Renal cortical epithelial cell (primary cell): ENCODE measurements at regions not wholly inside any gene's neighbourhood (a gene's known extent, or its start where the extent isn't known, plus 50 kb on each side); places are given as distances from the start of the nearest gene placed in this dataset.

Experiments used
- DNase-seq: peaks from one replicate; pipeline ENCODE4 v3.0.0-alpha.2; 2011; ENCODE audit warnings: low read depth

DNA sequence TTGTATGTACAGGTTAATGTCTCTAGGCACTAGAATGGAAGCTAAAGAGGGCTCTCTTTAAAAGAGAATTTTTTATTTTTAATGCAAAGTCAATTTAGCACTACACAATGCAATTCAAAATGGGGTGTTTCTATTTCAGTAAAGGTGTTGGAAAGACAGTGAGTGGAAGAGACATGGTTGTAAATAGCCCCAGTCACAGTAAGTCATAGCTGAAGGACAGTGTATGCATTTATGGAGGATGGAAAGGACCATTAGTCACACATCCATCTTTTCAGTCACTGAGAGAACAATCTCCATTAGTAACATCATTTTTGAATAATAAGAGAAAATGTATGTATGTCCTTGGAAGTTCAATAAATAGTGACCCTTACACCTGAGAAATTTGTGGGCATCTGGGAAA, 148.0 kb downstream of the PDHA2 start:
- no peak for DNase-seq

- no peak for DNase-seq
Measured at GRCh38 chr4:95998311-95998710, 158.4 kb downstream of the PDHA2 start.

DNA sequence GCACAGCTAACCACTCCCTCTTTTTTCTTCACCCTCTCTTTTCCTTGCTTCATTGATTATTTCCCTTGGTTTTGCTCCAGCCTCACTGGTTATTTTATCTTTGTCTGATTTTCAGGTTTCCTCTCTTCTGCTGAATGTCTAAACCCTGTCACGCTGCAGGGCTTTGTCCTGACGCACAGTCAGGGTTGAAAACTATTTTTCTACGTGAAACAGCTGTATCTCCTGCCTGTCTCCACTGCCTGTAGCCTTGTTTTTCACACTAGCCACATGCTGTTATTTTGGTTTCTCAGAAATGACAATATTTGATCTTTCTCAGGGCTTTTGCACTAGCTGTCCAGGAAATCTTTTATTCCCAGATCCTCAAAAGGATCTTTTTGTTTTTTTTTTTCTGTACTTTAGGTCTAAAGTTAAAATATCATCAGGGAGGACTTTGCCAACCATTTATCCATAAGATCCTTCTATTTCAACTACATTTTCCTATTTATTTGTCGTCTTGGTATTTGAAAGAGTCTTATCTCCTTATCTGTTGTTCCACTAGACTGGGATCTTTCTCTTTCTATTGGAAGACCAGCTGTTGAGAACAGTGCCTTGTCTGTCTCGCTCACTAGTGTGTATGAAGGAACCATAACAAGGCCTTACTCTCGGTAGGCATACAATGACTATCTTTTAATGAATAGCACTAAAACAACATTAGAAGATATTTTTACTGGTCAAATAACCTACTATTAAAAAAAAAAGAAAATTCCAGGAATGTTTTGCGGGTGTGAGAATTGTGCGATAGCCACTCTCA, 164.3 kb downstream of the PDHA2 start:
- no peak for DNase-seq

DNA sequence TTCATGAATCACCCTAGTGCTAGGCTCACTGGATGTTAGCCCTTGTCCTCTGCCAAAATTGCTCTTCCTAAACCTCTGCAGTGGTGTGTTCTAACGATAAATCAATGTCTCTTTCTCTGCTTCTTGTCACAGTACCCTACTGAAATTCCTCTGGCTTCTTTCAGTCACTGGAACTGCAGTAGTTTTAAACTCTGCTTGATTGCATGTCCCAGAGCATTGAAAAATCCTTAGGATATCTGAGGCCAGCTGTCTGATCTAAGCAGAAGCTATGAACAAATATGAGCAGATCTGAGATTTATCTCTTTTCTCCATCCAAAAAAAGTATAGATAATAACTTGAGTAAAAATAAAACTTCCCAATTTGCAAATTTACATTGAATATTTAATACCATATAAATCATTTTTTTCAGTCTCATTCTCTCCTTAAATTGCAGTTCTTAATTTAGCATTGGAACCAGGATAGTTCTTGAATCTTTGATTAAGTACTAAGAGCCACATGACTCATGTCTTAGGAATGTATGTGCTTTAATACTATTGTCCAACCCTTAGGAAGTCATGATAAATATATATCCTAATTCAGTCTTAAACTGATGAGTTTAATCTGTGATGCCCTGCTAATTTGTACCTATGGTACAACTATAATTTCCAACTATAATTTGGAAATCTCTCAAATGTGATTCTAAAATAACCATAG, 169.7 kb downstream of the PDHA2 start:
- DNase-seq = peak; percentile 65

DNA sequence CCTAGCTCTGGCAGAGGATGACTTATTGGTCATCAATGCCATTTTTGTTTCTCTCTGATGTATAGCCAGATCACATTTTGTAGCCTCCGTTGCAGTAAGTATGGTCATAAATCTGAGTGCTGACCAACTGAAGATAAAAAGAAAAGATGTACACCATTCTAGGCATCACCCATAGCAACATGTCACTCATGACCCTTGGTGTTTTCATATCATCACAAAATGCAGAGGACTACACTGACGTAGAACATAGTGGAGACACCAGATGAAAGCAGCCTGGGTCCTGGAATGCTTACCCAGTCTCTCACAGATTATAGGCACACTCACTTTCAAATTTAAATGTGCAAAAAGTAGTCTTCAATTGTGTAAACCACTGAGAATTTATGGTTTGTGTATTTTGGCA, 172.8 kb downstream of the PDHA2 start:
- DNase-seq = no peak

DNA sequence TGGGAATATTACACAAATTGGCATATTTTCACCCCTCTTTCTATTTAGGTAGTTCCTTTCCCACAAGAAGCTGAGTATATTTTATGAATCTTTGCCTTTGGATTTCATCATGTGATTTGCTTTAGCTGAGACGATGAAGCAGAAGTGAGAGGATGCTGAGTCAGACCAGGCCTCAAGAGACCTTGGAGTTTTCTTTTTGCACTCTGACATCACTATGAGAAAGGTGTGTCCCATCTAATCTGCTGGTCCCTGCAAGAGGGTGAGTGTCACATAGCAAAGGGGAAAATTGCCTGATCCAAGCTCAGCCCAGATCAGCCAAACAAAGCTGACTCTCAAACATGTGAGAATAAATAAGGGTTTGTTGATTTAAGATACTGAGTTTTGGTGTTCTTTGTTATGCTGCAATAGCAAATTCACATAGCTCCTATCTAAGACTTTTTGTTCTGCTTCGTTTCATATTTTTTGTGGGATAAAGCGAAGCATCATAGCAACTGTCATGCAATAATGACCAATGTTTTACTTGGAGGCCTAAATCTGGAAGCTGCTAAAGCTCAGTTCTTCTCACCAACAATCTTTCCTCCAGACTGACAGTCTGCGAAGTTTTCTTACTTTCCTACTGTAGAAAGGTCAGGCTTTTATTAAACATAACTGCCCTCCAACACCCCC, 176.9 kb downstream of the PDHA2 start:
- DNase-seq = peak; percentile 38

- DNase-seq = no peak
Measured at GRCh38 chr4:96025011-96025410, 185.1 kb downstream of the PDHA2 start.

DNA sequence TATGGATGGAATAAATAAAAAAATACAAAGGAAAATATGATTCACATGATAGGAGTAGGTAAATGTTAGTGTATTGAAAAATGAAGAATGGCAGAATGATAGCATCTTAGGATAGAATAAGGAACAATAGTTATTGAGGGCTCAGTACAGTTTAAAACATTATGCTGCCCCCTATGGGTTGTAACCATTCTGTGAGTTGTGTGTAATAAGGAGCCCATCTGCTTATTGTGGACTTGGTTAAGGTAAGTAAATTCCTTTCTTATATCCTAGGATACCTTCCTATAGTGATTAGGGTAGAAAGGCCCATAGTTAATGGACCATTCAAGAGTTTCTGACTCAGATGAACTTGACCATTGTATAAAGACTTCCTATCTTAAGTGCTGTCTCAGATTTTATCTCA, 195.8 kb downstream of the PDHA2 start:
- DNase-seq = peak; percentile 22

- no peak for DNase-seq
Measured at GRCh38 chr4:96036781-96037180, 196.9 kb downstream of the PDHA2 start.

- no peak for DNase-seq
Measured at GRCh38 chr4:96037705-96038104, 197.8 kb downstream of the PDHA2 start.

DNA sequence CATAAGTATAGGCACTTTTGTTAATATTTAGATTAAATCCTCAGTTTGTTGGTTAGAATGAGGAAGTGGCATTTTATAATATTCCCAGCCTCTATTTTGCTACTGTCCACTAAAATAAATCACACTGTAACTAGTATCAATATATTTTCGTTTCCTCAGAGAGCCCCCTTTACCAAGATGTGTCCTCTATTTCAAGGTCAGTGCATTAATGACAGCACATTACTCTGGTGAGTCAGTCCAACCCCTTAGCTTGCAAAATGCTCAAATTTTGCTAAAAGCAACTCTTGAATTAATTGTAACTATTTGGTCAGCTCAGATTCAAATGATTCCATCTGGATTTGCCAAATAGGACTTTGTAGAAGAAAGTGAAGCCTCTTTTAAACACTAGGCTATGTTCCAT, 199.3 kb downstream of the PDHA2 start:
- DNase-seq = no peak

DNA sequence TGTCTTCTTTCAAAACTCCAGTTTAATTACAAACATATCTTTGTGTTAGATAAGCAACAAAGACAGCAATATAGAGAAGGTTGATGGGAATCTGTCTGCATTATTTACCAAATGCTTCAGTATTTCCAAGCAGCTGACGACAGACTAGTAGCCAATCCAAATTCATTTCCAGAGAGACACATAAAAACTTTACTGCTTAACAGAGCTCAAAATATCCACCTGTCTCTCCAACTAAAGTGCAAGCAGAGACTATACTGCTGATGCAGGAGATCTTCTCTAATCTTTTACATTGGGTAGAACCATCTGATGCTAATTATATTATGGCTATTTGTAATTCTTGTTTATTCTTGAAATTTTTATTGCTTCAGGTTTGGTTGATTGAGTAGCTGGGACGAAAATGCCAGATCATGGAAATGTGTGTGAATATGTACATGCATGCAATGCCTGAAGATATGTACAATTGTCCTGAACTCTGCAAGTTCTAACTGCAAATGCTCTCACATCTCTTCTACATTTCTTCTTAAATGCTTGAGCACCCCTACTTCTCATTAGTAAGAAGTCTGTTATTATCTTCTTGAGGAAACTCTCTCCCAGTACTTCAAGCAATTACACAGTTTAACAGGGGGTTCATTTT, 200.0 kb downstream of the PDHA2 start:
- no peak for DNase-seq

DNA sequence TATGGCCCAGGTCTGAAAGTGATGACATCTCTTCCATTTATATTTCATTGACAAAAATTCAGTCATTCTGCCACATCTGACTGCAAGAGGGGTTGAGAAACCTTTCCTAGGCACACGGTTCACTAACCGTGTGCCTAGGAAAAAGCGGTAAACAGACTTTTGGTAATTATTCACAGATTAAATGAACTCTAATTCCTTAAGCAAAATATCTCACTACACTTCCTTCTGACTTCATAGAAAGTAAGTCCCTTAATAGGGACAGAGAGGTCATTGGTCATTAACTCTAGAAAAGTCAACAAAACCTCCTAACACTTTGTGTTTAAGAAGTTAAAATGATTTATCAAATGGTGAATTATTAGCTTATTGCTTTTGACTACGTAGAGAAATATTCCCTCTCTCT, 205.1 kb downstream of the PDHA2 start:
- peak; percentile 84 for DNase-seq

- DNase-seq = no peak
Measured at GRCh38 chr4:96052827-96053226, 212.9 kb downstream of the PDHA2 start.

DNA sequence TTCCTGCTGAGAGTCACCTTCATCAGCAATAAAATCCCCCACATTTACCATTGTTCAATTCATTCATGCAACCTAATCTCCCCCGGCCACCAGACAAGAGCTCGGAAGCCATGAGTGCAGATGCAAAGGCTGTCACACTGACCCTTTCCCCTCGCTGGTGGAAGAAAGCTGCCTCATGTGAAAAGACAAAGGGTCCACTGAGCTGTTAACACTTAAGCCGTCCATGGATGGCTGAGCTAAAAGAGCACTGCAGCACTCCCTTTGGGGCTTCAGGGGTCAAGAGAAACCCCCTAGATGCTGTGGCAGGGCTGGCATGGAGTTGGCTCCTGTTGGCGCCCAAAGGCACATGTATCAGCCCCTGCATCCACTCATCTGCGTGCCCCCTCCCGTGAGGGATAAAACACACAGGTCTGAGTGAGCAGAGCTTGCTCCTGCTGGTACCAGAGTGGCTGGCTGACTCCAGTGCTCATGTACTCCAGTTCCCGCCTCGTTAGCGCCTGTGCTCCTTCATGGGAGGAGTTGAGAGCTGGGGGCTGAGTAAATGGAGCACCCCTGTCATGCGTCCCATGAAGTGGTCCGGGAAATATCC, 216.5 kb downstream of the PDHA2 start:
- DNase-seq = no peak

DNA sequence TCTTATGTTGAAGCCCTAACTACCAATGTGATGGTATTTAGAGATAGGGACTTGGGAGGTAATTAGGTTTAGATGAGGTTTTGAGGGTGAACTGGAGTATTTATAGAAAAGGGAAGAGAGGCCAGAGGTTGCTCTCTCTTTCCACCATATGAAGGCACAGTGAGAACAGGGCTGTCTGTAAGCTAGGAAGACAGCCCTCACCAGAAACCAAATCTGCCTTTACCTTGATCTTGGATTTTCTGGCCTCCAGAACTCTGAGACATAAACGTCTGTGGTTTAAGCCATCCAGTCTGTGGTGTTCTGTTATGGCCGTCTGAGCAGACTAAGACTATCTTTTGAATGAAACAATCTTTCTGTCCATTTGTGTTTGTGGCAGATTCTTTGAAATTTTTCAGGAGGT, 223.7 kb downstream of the PDHA2 start:
- DNase-seq = no peak

- no peak for DNase-seq
Measured at GRCh38 chr4:96073461-96073860, 233.6 kb downstream of the PDHA2 start.

DNA sequence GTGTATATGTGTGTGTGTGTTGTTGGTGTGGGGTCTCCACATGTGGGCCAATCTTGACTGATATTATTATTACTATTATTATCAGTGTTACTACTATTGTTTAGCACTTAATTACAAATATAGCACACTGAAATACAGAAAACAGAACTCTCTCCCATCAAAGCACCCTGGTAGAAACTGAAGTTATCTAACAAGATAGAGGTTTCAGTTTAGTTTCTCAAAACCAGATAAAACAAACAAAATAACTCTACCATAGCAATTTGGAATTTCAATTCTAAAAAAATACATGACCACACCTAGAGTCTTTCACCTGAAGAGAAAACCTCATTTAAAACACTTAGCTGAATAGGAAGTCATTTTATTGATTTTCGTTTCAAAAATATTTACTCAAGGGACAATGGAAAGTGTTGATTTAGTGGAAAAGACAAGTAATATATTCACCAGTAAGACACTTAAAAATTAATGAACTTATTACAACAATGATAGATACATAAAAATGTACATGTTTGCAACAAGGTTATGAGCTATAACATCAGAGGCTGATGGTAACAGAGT, 252.3 kb downstream of the PDHA2 start:
- DNase-seq = no peak

GRCh38 chr4:96093057-96093456, 253.2 kb downstream of the PDHA2 start:
- DNase-seq = no peak

DNA sequence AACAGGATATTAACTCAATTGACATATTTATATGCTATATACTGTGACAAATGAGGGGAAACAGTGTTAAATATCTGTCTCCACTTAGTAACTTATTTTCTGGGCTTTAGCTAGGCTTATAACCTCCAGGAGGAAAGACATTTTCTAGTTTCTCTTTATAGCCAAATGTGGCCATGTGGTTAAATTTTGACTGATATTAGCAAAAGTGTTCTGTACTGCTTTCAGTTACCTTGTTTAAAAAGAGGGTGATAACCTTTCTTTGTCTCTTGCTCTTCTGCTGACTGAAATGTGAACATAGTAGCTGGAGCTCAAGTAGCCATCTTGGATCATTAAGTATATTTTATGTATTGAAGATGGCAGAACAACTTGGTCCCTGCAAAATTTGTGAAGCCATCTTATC, 253.7 kb downstream of the PDHA2 start:
- DNase-seq = no peak

GRCh38 chr4:96094183-96094582, 254.3 kb downstream of the PDHA2 start:
- DNase-seq = no peak
